ENCODE measurements at regions not wholly inside any gene's neighbourhood (a gene's known extent, or its start where the extent isn't known, plus 50 kb on each side); places are given as distances from the start of the nearest gene placed in this dataset.

- TF ChIP-seq MAX (IDR thresholded peaks at IDR 0.05; ENCODE audit: low read depth) = no peak
- no peak for TF ChIP-seq SMC3 (IDR thresholded peaks at IDR 0.05; ENCODE audit: low read depth, low read length)
These were observed 231.8 kb downstream of the KCNE4 start for GRCh38 chr2:223283771-223284170.

Data from SK-N-SH (cell line).